K562 (cell line): ENCODE measurements at regions not wholly inside any gene's neighbourhood (a gene's known extent, or its start where the extent isn't known, plus 50 kb on each side); places are given as distances from the start of the nearest gene placed in this dataset.

Source experiments
- E4F1 ChIP-seq: fragments of 250-450 bp; sonication (Bioruptor Pico); IDR thresholded peaks from 2 replicates; pipeline ENCODE4 v1.5.0; 2021; ENCODE audit warnings: mild to moderate bottlenecking, borderline replicate concordance
- EP400 ChIP-seq: fragments of 450-650 bp; IDR thresholded peaks from 2 replicates; pipeline ENCODE4 v1.6.1; 2017; ENCODE audit warnings: antibody characterized with exemption, mild to moderate bottlenecking, moderate library complexity
- FUS ChIP-seq: fragments of 200-400 bp; formaldehyde crosslinking; optimal IDR thresholded peaks from 2 replicates; pipeline ENCODE3; 2017; ENCODE audit warnings: low read depth, low read length
- HDAC8 ChIP-seq: fragments of 450-650 bp; IDR thresholded peaks from 2 replicates; pipeline ENCODE4 v1.6.1; 2016; ENCODE audit warnings: mild to moderate bottlenecking, missing genetic modification characterization, moderate library complexity, missing compliant biosample characterization
- LARP7 ChIP-seq: fragments of 450-650 bp; IDR thresholded peaks from 2 replicates; pipeline ENCODE4 v1.6.1; 2016
- MCM2 ChIP-seq: fragments of 450-650 bp; IDR thresholded peaks from 2 replicates; pipeline ENCODE4 v1.6.1; 2017; ENCODE audit warnings: low read depth, mild to moderate bottlenecking
- NFXL1 ChIP-seq: fragments of 450-650 bp; formaldehyde crosslinking; IDR thresholded peaks from 2 replicates; pipeline ENCODE4 v1.4.0; 2021; ENCODE audit warnings: mild to moderate bottlenecking
- PYGO2 ChIP-seq: fragments of 450-650 bp; IDR thresholded peaks from 2 replicates; pipeline ENCODE4 v1.6.1; 2016; ENCODE audit warnings: mild to moderate bottlenecking, missing genetic modification characterization, moderate library complexity, missing compliant biosample characterization
- REST ChIP-seq, 2 experiments: fragments of 450-650 bp; formaldehyde crosslinking in 1 of 2; IDR thresholded peaks; 2 replicates each; pipeline versions ENCODE4 v1.4.0 to v1.6.1; 2014 to 2020; ENCODE audit warnings: mild to moderate bottlenecking in 2 of 2, borderline replicate concordance in 1 of 2, low read depth in 1 of 2
- RFX1 ChIP-seq: fragments of 450-650 bp; IDR thresholded peaks from 2 replicates; pipeline ENCODE4 v1.6.1; 2016; ENCODE audit warnings: mild to moderate bottlenecking, moderate library complexity
- STAT5A ChIP-seq: IDR thresholded peaks from 2 replicates; pipeline ENCODE4 v1.6.1; 2012; ENCODE audit warnings: low read length, inconsistent platforms, borderline replicate concordance
- TAL1 ChIP-seq: fragments of 450-650 bp; IDR thresholded peaks from 2 replicates; pipeline ENCODE4 v1.6.1; 2016; ENCODE audit warnings: mild to moderate bottlenecking
- TOE1 ChIP-seq, 2 experiments: fragments of 450-650 bp in 1 of 2; sonication (generic) in 1 of 2; formaldehyde crosslinking in 1 of 2; IDR thresholded peaks; 2 replicates each; pipeline versions ENCODE4 v1.7.1 to v1.8.0; 2016 to 2022; ENCODE audit warnings: borderline replicate concordance in 2 of 2, mild to moderate bottlenecking in 2 of 2, antibody characterized with exemption in 1 of 2, inconsistent platforms in 1 of 2, low read depth in 1 of 2, missing genetic modification reagents in 1 of 2, moderate library complexity in 1 of 2
- ZBTB43 ChIP-seq: sonication (generic); formaldehyde crosslinking; IDR thresholded peaks from 2 replicates; pipeline ENCODE4 v1.8.0; 2023; ENCODE audit warnings: mild to moderate bottlenecking, missing genetic modification reagents
- ZNF584 ChIP-seq: fragments of 200-800 bp; sonication (Bioruptor generic); IDR thresholded peaks from 2 replicates; pipeline ENCODE4 v1.6.1; 2016; ENCODE audit warnings: low read depth, mild to moderate bottlenecking, missing genetic modification characterization, missing compliant biosample characterization
- ZZZ3 ChIP-seq: fragments of 450-650 bp; IDR thresholded peaks from 2 replicates; pipeline ENCODE4 v1.6.1; 2016; ENCODE audit warnings: antibody characterized with exemption, mild to moderate bottlenecking, moderate library complexity

- peak; percentile 73; the same call in 1 of the 2 replicates for TF ChIP-seq REST (IDR thresholded peaks at IDR 0.05; ENCODE audit: borderline replicate concordance)
- no peak for TF ChIP-seq REST (CRISPR knock-in tag; IDR thresholded peaks at IDR 0.05; ENCODE audit: low read depth)
- no peak for TF ChIP-seq ZZZ3
- TF ChIP-seq FUS = no peak
- no peak for TF ChIP-seq HDAC8 (tag)
- no peak for TF ChIP-seq NFXL1 (CRISPR knock-in tag)
- TF ChIP-seq PYGO2 (tag) = no peak
- no peak for TF ChIP-seq E4F1 (CRISPR knock-in tag)
- peak; percentile 51; the same call in 1 of the 2 replicates for TF ChIP-seq EP400
- TF ChIP-seq RFX1 = no peak; the same call in 1 of the 2 replicates
- TF ChIP-seq LARP7 = 0 out of 2 replicates have a peak, but pooled peaks have one; percentile 25
- no peak for TF ChIP-seq TAL1
- TF ChIP-seq TOE1 (IDR thresholded peaks at IDR 0.05; ENCODE audit: borderline replicate concordance) = no peak
- TF ChIP-seq TOE1 (CRISPR knock-in tag; IDR thresholded peaks at IDR 0.05; ENCODE audit: borderline replicate concordance, low read depth) = no peak
- TF ChIP-seq ZNF584 = no peak
- TF ChIP-seq STAT5A = no peak
- TF ChIP-seq ZBTB43 (CRISPR knock-in tag) = no peak
- no peak for TF ChIP-seq MCM2
These were observed 57.8 kb upstream of the WIPF3 start (continued) for GRCh38 chr7:29748286-29749099.
